ENCODE measurements at regions not wholly inside any gene's neighbourhood (a gene's known extent, or its start where the extent isn't known, plus 50 kb on each side); places are given as distances from the start of the nearest gene placed in this dataset.

DNA sequence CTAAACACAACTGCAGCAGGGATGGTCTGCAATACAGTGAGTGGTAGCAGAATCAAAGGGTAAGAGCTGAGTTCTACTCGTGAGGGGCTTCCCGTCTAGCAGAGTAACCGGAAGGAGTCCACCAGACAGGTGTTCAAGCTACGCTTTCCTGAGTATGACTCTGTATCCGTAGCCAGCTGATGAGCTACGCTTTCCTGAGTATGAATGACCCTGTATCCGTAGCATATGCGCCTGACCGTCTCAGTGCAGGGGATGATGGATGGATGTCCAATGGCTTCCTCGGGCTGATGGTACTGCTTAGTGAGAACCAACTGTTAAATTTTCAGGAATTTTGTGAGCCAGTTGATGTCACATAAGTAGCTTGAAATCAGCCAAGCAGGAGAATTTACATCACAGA, 244.1 kb upstream of the MYT1L start:
- no peak for ATAC-seq (ENCODE audit: low FRiP score)
- DNase-seq (ENCODE audit: low spot score), result no peak
- TF ChIP-seq CTCF (IDR thresholded peaks at IDR 0.05), result no peak

DNA sequence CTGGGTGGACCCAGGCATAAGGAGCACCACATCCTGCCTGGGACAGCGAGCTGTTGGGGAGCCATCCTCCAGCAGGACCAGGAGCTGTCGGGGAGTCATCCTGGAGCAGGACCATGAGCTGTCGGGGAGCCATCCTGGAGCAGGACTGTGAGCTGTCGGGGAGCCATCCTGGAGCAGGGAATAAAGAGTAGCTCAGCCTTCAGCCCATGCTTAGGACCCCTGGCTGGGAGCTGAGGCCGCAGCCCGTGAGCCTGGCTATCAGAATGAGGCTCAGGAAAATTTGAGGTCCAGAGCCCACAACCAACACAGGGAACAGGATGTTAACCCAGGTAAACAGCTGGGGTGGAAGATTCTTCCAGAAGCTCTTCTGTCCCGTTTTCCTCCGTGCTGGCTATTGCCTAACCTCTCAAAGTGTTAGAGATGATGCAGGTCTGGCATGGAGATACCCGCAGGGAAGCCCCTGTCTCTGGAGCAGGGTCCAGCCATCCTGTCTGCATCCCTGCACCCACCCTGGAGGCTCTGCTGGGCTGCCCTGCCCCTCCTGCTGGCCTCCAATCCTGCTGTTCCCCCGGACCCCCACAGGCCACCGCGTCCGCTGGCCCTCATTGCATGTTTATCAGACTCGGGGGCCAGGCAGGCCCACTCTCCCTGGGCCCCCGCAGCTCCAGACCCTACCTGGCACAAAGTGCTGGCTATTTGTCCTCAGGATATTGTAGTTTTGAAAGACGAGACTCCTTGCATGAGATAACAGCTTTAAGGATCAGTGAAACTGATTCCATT, 243.5 kb upstream of the MYT1L start:
- no peak for ATAC-seq (ENCODE audit: low FRiP score)
- no peak for TF ChIP-seq CTCF (IDR thresholded peaks at IDR 0.05)
- no peak for DNase-seq (ENCODE audit: low spot score)

GRCh38 chr2:2573658-2574293, 242.7 kb upstream of the MYT1L start:
- no peak for TF ChIP-seq CTCF (IDR thresholded peaks at IDR 0.05)
- ATAC-seq (ENCODE audit: low FRiP score), result no peak

DNA sequence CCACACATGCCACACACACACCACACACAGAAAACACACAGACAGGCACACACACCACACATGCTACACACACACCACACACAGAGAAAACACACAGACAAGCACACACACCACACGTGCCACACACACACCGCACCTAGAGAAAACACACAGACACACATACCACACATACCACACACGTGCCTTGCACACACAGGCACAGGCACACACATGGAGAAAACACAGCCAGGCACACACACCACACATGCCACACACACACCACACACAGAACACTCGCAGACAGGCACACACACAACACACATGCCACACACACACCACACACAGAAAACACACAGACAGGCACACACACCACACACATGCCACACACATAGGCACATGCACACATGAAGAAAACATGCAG, 242.1 kb upstream of the MYT1L start:
- no peak for TF ChIP-seq CTCF (IDR thresholded peaks at IDR 0.05)
- ATAC-seq (ENCODE audit: low FRiP score), result no peak
- no peak for DNase-seq (ENCODE audit: low spot score)

More at GRCh38 chr2:2573658-2574293, 242.7 kb upstream of the MYT1L start:
- no peak for DNase-seq (ENCODE audit: low spot score)

DNA sequence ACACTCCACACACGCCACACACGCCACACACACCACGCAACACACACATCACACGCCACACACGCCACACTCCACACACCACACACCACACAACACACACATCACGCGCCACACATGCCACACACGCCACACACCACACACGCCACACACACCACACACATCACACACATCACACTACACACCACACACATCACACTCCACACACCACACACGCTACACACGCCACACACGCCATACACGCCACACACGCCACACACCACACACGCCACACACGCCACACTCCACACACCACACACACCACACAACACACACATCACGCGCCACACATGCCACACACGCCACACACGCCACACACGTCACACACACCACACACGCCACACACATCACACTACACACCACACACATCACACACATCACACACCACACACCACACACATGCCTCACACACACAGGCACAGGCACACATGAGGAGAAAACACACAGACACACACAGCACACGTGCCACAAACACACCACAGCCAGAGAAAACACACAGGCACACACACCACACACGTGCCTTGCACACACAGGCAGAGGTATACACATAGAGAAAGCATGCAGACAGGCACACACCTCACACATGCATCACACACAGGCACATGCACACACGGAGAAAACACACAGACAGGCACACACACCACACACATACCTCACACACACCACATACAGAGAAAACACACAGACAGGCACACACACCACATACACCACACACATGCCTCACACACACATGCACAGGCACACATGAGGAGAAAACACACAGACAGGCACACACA, 241.5 kb upstream of the MYT1L start:
- ATAC-seq (ENCODE audit: low FRiP score), result no peak
- TF ChIP-seq CTCF (IDR thresholded peaks at IDR 0.05), result no peak
- DNase-seq (ENCODE audit: low spot score), result no peak

- DNase-seq (ENCODE audit: low spot score) (no peak), ATAC-seq (ENCODE audit: low FRiP score) (no peak)
- TF ChIP-seq CTCF (IDR thresholded peaks at IDR 0.05), result no peak
These were observed 240.5 kb upstream of the MYT1L start for GRCh38 chr2:2571301-2572150.
